RPMI7951 (cell line): ENCODE measurements at regions not wholly inside any gene's neighbourhood (a gene's known extent, or its start where the extent isn't known, plus 50 kb on each side); places are given as distances from the start of the nearest gene placed in this dataset.
"Not testable (repeated sequence)": the region's sequence is repeated elsewhere in the genome, so short reads cannot be mapped to it uniquely, and the experiment has no call there.

Source experiments
- DNase-seq: peaks from one replicate; pipeline ENCODE4 v3.0.0-alpha.2; 2012; ENCODE audit warnings: low read depth

DNA sequence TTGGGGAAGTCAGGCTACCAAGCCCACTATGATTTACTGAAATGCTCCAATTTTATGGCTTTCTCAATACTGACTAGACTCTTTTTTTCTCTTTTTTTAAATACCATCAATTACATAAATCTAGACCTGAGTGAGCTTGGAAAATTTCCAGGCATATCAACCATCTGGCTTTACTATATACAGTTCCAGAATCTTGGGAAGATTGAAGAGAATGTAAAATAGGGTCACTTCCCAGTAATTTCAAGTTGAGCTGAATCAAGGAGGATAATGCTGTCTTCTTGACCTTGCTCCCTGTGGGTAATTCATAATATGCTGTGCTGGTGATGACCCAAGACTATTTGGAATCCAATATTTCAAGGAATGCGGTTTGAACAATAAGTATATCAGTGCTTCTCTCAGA lies 108.1 kb downstream of the MAP3K21 start:
- no peak for DNase-seq

DNA sequence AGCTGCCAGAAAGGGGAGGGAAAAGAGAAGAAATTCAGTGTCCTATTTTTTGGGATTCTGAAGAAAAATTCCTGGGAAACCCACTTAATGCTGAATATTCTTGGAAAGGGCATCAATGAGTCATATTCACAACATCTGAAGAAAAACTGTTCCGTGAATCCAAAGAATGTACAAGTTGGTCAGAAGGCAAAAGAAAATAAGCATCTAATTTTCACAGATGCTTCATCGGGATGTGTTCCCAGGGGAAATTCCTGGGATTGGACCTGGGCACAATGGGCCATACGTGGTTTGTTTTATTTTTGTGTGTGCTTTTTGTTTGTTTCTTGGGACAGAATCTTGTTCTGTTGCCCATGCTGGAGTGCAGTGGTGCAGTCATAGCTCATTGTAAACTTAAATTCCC lies 112.2 kb downstream of the MAP3K21 start:
- no peak for DNase-seq

DNA sequence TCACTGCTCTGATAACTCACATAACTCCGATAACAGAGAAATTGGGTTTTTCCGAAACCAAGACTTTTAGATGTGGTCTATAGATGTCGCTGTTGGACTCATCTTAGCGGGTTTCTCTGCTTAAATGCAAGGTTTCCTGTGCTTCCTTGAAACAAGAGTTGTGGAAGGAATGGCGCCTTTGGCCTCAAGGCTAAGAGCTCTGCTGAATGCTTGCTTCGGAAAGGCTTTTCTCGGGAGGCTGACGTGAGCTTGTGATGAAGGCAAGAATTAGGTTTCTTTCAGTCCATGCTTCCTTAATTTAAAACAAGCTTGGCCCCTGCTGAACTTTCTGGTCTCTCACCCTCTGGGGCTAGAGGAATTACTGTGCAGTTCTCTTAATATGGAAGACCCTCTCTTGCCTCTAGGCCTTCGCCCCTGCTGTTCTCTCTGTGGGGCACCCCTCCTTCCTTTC lies 113.5 kb downstream of the MAP3K21 start:
- peak; percentile 68 for DNase-seq

DNA sequence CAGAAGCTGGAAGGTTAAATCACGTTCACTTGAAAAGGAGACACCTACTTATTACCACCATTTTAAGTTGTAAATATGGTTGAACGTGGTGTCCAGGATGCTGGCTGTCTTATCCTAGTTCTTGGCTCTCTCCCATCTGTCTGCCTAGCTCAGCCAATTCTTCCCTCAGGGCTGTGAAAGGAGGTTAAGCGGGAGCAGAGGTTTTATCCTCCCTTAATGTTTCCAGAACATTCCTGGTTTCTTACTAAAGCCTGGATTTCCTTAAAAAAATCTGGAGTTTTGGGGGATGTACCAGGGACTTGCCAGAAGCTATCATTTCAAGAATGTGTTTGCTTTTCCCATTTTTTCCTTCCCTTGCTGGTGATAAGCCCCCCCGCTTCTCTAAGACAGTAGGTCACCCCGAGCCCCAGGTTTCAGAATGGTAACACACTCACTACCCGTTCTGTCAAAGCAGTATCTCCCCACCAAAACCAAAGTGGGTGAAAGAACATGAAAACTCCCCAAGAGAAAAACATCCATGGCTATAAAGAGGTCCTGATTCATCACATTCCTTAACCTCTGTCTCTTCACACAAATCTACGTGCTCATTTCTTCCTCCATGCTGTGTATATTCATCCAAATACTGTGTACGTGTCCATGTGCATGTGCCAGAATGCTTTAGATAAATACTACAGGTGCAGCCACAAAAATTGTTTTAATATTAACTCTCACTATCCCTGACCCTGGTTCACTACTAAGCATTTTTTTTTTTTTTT lies 114.7 kb downstream of the MAP3K21 start:
- DNase-seq = peak; percentile 53

DNA sequence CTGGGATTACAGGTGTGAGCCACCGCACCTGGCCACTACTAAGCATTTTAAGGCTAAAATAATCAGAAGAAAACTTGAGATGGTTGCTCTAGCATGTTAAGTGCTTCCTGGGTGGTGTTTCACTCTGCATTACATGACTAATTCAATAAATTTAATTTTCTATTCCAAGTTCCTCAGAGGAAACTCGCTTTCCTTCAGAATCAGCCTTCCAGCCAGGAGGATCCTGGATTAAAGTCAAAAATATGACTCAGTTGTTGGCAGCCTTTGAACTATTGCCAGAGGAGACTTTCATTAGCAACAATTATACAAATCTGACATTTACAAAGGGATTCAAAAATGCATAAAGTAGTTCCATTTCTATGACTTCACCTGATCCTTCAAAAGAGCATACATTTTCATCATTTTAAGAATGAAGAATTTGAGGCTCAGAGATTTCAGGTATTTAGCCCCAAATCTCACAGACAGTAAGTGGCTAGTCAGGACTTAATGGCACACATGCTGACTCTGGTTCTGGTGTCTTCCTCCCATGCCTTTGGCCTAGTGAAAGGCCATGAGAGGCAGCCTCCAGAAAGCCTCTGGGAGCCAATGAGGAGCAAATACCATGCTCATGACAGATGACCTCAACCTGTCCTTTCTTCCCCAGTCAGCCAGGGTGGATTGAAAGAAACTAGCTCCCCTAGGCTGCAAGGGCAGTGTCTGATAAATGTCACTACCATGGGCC lies 115.7 kb downstream of the MAP3K21 start:
- DNase-seq = peak; percentile 66

DNA sequence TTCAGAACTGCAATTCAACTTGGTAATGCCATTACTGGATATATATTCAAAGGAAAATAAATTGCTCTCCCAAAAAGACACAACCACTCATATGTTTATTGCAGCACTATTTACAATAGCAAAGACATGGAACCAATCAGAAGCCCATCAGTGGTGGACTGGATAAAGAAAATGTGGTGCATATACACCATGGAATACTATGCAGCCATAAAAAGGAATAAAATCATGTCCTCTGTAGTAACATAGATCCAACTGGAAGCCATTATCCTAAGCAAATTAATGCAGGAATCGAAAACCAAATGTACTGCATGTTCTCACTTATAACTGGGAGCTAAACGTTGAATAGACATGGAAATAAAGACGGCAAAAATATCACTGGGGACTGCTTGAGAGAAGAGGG lies 117.0 kb downstream of the MAP3K21 start:
- no peak for DNase-seq

DNA sequence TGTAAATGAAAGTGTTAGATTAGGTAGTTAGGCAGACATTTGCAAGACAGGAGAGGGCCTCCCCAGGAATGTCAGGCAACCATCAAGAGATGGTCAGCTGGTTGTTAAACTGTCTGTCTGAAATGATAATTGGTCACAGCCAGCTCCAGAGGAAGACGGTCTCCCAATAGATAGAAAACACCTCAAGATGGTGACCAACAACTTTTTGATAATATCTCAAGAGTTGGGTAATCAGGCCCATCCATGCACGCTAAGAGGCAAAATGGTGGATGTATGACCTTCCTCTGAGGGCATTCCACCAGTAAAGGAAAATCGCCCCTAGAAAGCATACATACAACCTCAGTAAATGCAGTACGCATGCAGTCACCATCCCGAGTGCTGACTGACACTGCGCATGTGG lies 118.2 kb downstream of the MAP3K21 start:
- no peak for DNase-seq

DNA sequence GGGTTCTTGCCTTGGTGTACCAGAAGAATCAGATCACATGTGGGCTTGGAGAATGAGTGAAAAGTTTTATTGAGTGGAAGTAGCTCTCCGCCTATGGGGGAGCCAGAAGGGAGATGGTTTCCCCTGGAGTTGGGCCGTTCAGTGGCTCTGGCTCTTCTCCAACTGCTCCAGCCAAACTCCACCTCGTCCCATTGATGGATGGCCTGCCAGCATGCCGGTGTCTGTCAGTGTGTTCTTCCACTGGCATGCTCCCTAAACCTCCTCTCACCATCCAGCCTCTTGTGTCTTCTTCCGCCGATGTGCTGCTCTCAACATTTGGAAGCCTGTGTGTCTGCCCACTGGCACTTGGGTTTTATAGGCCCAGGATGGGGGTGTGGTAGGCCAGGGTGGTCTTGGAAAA lies 119.4 kb downstream of the MAP3K21 start:
- no peak for DNase-seq

DNA sequence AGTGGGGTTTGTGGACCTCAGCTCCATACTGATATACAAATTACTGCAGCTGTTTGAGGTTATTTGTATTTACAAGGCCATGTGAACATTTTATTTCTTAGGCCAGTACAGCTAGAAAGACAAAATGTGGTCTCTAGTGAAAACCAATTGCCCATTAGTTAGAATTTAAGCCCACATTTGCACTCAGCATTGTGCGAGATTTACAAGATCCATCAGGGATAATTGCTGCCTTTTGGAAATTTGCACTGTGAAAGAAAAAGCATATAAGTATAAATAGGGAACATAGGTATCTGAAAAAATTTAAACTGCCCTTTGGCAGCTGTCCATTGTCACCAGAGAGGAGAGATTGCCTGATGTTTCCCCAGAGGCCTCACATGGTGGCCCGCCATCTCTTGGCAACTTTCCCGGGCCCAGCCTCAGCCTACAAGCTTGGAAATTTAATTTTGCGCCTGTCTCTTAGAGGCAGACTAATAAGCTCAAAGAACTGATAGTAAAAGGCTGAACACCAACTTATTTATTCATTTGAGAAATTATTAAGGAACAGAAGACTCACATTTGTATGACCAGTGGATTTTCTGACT lies 120.7 kb downstream of the MAP3K21 start:
- no peak for DNase-seq

DNA sequence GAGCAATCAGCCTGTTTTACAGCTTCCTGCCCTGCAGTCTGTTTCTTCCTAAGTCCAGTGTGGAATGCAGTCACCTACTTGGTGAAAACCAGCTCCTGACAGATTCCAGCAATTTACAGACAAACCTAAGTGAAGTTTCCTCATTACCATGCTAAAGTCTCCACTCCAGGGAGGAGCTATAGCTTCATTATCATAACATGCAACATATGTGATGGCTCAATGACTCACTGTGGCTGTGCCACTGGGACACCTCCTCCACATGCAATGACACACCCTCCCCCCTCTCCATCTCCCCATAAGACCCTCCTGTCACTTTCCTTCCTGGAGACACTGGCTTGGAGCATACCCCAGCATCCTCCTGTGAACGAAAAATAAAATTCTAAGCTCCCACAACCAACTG lies 125.2 kb downstream of the MAP3K21 start:
- no peak for DNase-seq

DNA sequence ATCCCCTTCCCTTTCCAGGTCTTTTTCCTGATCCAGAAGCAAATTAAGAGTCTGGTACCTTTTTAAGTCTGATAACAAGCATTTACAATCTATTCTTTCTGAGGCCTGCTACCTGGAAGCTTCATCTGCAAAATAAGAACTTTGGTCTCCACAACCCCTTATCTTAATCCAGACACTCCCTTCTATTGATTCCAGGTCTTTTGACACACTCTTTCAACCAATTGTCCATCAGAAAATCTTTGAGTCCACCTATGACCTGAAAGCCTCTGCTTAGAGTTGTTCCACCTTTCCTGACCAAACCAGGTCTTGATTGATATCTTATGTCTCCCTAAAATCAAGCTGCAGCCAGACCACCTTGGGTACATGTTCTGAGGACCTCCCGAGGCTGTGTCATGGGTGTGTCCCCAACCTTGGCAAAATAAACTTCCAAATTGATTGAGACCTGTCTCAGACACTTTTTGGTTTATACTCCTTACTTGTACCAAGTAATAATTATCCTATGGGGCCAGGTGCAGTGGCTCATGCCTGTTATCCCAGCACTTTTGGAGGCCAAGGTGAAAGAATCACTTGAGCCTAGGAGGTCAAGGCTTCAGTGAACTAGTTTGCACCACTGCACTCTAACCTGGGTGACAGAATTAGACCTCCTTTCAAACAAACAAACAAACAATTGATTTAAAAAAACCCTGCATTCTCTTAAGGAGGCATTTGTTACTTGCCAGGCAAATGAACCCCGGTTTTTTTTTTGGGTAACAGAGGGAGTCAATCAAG lies 126.1 kb downstream of the MAP3K21 start:
- no peak for DNase-seq

DNA sequence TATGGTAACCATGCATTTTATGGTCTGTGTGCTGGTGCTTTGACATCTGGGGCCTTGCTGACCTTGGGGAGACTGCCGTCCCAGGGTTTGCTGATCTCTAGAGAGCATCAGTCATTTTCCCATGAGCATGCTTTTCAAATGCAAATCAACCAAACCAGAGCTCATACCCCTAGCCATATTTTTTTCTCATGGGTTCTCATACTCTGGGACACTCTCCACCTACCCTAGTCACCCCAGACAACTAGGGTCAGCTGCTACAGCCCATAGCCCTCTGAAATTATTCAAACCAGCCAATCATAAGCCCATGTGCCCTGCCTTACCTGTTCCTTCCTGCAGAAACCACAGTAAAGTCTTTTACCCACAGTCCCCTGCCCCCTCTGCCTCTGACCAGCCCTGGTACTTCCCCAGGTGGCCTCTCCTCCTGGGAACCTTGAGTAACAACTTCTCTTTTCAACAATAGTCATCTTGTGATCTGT lies 132.0 kb downstream of the MAP3K21 start:
- DNase-seq = no peak

DNA sequence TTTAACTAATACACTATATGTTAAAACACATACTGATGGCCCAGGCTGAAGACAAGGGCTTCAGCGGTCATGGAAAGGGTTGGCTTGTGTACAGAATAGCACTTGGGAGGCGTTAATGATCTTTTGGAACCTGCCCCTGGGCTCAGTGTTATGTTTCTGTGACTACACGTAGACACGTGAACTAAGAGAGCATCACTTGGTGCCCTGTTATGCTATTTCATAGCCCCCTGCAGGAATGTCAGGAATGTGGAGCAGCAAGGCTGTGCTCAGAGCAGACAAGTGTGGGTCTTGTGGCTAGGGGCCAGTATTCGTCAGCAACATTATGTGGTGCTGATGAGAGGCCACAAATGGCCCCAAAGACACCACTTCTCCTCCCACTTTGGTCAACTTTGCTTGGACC lies 132.4 kb downstream of the MAP3K21 start:
- no peak for DNase-seq

DNA sequence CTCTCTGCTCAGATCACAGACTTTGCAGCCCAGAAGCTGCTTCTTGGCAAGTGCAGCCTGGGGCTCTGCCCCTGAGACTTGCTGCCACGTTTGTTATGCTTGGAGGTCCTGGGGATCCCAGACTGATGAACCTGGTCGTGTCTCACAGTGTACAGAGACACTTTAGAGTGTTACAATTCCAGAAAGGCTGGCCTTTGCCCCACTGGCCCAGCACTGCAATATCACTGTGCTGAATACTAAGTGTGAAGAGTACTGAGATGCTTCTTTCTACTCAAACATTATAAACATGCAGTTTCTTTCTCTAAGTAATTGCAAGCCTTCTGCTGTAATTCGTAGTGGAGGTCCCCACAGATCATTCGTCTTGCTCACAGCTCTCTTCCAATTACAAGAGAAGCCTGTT lies 133.2 kb downstream of the MAP3K21 start:
- no peak for DNase-seq

DNA sequence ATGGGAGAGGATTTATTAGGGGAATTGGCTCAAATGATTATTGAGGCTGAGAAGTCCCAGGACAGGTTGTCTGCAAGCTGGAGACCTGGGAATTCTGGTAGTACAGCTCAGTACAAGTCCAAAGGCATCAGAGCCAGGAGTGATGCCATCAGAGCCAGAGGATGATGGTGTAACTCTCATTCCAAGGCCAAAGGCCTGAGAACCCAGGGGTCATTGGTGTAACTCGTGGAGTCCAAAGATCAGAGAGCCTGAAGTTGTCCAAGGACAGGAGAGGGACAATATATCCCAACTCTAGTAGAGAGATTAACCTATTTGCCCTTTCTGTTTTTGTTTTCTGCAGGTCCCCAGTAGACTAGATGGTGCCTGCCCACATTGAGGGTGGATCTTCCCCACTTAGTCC lies 134.3 kb downstream of the MAP3K21 start:
- no peak for DNase-seq

DNA sequence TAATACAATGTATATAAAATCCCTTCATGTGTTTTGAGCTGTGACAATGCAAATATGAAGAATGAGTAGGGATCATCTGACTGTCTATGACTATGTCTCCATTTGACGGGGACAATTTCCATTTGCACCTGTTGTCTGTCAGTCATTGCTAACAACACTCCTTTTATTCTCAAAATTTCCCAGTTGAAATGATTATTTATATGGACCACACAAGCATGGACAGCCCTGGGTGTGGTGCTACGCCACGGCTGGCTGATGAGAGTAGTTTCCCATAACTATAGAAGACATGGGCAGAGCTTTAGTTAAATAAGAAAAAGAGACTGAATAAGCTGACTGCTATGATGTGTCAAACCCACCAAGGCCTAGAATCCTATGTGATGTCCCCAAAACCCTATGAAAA lies 135.8 kb downstream of the MAP3K21 start:
- DNase-seq = no peak

DNA sequence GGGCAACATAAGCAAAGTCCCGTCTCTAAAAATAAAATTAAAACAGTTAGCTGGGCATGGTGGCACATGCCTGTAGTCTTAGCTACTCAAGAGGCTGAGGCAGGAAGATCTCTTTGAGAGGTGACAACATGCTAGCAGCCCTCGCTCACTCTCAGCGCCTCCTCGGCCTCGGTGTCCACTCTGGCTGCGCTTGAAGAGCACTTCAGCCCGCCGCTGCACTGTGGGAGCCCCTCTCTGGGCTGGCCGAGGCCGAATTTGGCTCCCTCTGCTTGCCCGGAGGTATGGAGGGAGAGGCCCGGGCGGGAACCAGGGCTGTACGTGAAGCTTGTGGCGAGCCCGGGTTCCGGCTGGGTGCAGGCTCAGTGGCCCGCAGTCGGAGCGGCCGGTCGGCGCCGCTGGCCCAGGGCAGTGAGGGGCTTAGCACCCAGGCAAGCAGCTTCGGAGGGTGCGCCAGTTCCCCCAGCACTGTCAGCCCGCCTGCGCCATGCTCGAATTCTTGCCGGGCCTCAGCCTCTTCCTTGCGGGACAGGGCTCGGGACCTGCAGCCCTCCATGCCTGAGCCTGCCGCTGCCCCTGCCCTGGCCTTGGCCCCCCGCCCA lies 138.3 kb downstream of the MAP3K21 start:
- DNase-seq = no peak

DNA sequence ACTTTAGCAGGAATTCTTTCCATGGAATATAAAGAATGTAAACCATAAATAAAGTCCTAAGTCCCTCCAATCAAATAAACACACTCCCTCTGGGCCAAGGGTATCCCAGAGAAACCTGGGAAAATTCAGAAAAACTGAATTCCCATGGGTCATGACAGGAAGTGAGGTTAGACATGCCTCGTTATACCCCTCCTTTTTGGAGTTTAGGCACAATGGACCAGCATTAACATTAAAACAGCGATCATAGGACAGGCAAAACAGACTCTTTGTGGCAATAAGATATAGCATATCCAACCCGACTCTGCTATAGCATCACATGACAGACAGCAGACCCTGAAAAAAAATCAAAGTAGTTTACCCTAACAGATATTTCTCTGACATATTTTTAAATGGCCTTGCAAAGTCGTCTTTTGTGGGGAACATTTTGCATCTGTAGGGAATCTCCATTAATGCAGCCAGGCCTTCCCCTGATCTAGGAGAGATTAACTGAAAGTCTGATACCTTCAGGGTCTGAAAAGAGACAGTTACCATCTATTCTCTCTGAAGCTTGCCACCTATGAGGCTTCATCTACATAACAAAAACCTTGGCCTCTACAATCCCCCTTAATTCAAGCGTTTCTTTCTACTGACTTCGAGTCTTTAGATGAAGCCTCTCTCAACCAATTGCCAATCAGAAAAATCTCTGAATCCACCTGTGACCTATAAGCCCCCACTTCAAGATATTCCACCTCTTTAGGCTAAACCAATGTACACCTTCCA lies 143.0 kb upstream of the KCNK1 start:
- no peak for DNase-seq

DNA sequence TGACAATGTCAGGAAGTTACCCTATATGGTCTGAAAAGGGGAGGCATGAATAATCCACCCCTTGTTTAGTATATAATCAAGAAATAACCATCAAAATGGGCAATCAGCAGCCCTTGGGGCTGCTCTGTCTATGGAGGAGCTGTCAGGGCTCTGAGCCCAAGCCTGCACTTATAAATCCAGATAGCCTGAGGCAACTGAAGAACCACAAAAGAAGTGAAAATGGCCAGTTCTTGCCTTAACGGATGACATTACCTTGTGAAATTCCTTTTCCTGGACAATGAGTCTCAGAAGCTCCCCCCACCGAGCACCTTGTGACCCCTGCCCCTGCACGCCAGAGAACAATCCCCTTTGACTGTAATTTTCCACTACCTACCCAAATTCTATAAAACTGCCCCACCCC lies 142.1 kb upstream of the KCNK1 start:
- not testable (repeated sequence) for DNase-seq

DNA sequence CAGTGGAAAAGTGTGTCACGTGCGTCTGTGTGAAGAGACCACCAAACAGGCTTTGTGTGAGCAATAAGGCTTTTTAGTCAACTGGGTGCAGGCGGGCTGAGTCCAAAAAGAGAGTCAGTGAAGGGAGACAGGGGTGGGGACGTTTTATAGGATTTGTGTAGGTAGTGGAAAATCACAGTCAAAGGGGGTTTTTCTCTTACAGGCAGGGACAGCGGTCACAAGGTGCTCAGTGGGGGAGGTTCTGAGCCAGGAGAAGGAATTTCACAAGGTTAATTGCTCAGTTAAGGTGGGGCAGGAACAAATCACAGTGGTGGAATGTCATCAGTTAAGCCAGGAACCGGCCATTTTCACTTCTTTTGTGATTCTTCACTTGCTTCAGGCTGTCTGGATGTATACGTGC lies 141.1 kb upstream of the KCNK1 start:
- not testable (repeated sequence) for DNase-seq
